Astrocyte (in vitro differentiated cells and primary cell): ENCODE measurements at regions not wholly inside any gene's neighbourhood (a gene's known extent, or its start where the extent isn't known, plus 50 kb on each side); places are given as distances from the start of the nearest gene placed in this dataset.

Experiments used
- CTCF ChIP-seq: IDR thresholded peaks from 2 replicates; pipeline ENCODE4 v1.5.1; 2011; ENCODE audit warnings: low read depth, mild to moderate bottlenecking, inconsistent platforms, low read length, moderate library complexity; ENCODE audit not compliant: insufficient read depth
- EZH2 ChIP-seq: IDR thresholded peaks from 2 replicates; pipeline ENCODE4 v1.6.1; 2012; ENCODE audit warnings: mild to moderate bottlenecking, low read length, inconsistent platforms; ENCODE audit not compliant: insufficient read depth

- TF ChIP-seq CTCF (peak; percentile 76), EZH2 (no peak)
These were observed 521.7 kb downstream of the ADRA2A start for GRCh38 chr10:111598433-111599059.
